Stimulated activated CD4-positive, alpha-beta T cell treated with anti-CD3 and anti-CD28 coated beads, Interleukin-12 subunit alpha, Interleukin-12 subunit beta, amount 100 ng/mL, for 4 hours (primary cell): ENCODE measurements at regions not wholly inside any gene's neighbourhood (a gene's known extent, or its start where the extent isn't known, plus 50 kb on each side); places are given as distances from the start of the nearest gene placed in this dataset.

Source experiments
- DNase-seq: peaks from one replicate; pipeline ENCODE4 v3.0.0-alpha.2; 2020

GRCh38 chr14:62308316-62308715 lies 546.1 kb downstream of the SNAPC1 start:
- DNase-seq = no peak

DNA sequence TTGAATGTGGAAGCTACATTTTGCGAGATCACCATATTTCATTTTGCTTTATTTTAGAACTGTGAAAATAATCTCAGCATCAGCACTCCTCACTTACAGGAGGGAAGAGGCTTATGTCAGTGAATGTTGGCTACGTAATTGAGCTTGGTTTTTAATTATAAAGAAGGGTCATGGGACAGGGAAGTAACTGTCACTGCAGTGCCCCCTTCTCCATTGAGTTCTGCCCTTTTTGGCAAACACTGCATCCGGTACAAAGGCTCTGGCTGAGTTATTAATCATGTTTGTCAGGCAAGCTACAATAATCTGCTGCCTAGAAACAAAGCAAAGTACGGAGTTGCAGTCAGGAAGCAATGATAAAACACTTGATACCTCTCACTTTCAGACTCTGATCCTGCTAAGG lies 546.7 kb downstream of the SNAPC1 start:
- DNase-seq = no peak

DNA sequence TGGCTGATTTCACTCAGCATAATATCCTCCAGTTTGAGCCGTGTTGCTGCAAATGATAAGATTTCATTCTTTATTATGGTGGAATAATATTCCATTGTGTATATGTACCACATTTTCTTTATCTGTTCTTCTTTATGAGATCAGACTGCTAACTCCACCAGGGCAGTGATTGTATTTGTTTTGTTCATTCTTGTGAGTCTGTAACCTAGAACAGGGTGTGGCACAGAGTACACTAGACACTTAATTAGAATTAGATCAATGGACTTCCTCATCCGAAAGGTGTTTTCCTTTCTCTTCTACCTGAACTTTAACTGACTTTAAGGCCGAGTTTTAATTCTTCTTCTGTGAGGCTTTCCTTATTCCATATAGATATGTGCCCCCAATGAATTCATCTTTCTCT lies 551.0 kb downstream of the SNAPC1 start:
- no peak for DNase-seq

GRCh38 chr14:62314221-62314620 lies 552.0 kb downstream of the SNAPC1 start:
- no peak for DNase-seq

- no peak for DNase-seq
Measured at GRCh38 chr14:62314871-62315270, 552.7 kb downstream of the SNAPC1 start.

DNA sequence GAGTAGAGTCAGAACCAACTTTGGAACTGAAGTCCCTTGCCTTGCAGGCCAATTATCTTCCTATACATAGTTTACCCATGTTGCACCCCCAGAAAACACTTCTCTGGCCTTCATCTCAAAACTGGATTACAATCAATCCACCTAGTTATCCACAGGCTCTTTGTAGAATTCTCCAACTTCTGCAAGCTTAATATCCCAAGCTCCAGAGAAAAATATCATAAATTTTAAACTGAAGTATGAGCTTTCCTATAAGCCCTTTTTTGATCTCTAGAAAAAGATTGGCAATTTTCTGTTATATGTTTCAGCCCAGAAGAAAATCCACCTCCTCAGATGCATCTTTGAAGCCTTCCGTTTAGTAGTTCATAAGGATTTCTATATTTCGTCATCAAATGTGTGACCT lies 553.4 kb downstream of the SNAPC1 start:
- DNase-seq = no peak

DNA sequence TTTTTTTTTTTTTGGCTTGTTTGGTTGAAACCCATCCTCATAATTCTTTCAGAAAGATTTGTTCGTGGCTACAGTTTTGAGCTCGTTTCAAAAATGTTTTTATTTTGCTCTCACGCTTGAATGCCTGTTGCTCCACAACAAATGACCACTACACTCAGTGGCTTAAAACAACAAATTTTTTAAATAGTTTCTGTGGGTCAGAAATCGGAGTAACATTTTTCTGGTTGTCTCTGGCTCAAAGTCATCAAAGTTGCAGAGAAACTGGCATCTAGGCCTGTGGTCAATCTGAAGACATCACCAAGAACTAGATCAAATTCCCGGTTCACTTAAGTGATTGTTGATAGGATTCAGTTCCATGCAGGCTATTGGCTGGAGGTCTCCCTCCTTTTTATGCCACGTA lies 560.0 kb downstream of the SNAPC1 start:
- DNase-seq = no peak

GRCh38 chr14:62329427-62329826 lies 567.2 kb downstream of the SNAPC1 start:
- DNase-seq = no peak

DNA sequence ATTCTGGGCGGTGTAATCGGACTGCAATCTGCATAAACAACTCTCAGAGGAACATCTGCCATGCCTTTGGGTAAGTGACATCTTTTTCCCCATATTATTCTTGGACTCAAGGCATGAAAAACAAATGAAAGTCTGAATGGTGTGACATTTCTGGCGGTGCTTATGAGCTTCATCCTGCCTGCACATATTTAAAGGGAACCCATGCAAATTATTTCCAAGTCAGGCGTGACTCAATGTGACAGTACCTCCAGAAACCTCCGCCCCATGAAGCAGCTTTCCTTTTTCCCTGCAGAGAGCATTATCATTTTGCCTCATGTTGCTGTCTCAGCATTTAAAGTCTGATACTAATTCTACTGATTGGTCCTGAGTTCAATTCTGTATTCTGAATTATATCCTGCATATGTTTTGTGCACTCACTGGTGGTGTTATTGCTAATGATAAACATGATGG lies 585.4 kb downstream of the SNAPC1 start:
- DNase-seq = no peak

DNA sequence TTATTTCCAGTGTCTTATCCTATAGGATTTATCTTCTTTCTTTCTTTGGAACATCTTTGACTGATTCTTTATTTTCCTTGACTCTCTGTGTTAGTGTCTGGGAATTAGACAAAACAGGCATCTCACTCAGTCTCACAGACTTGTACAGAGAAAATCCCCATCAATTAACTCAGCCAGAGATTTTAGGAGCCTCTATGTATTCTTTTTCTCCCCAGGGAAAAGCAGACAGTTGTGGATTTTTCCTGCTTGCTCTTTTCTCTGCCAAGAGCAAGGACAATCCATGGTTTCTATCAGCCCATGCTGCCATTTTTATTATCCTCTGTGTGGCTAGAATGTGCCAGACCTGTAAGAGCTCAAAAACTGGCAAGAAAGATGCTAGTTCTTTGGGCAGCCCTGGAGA lies 595.1 kb downstream of the SNAPC1 start:
- no peak for DNase-seq

DNA sequence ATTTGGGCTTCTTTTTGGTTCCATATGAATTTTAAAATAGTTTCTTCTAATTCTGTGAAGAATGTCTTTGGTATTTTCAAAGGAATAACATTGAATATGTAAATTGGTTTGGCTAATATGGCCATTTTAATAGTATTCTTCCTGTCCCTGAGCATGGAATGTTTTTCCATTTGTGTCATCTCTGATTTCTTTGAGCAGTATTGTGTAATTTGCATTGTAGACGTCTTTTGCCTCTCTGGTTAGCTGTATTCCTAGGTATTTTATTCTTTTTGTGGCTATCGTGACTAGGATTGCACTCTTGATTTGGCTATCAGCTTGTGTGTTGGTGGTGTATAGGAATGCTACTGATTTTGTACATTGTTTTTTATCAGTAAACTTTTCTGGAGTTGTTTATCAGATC lies 601.9 kb downstream of the SNAPC1 start:
- no peak for DNase-seq

DNA sequence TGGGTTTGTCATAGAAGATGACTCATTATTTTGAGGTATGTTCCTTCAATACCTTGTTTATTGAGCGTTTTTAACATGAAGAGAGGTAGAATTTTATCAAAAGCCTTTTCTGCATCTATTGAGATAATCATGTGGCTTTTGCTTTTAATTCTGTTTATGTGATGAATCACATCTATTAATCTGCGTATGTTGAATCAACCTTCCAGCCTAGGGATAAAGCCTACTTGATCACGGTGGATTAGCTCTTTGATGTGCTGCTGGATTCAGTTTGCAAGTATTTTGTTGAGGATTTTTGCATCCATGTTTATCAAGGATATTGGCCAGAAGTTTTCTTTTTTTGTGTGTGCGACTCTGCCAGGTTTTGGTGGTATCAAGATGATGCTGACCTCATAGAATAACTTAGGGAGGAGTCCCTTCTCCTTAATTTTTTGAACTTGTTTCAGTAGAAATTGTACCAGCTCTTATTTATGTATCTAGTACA lies 602.6 kb downstream of the SNAPC1 start:
- DNase-seq = no peak

GRCh38 chr14:62369919-62370560 lies 607.8 kb downstream of the SNAPC1 start:
- DNase-seq = no peak

GRCh38 chr14:62373944-62374343 lies 611.7 kb downstream of the SNAPC1 start:
- DNase-seq = no peak

DNA sequence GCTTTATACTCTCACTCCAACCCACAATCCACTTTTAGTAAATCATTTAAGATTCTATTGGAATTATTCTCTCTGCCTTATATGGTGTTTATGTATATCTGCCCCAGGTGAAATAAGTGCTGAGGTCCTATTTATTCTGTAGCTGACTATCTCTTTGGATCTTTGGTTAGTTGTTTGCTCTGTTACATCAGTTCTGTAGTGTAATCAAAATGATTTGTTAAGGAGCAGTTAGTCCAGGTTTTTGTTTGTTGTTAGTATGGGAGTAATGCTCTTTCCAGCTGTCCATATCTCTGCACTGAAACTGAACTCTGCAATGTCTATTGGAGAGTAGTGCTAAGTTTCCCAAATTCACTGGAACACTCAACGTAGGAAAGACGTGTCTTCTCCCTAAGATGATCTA lies 615.8 kb downstream of the SNAPC1 start:
- no peak for DNase-seq

DNA sequence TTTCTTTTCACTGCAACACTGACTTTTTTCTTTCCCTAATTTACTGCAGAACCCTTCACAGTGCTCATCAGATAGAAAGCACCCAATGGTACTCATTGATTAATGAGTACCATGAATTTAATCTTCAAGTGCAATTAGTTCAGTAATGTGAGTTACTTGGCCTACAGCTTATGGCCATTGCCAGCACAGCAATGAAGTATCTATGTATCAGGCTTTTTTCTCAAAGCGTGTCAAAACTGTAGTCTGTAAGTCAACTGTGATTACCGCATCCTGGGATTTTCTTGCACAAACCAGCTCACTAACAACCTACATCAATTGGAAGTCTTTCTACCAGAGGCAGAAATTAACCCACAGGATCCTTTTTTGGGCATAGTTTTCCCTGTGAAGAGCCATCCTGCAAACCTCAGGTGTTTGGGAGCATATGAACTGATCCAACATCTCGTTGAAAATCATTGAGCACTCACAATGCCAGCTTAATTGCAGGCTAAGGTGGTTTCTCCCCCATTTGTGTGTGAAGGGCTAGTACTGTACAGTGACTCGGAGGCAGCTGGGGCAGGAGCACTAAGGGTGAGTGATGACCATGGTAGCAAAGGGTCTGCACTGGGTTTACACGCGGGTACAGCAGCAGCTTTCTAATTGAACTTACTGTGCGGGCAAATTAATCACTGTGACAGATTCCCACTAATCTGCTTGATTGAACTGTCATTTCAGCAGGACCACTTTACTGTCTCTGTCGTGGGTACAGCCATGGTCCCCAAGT lies 619.3 kb downstream of the SNAPC1 start:
- DNase-seq = no peak

GRCh38 chr14:62409169-62409568 lies 636.1 kb downstream of the KCNH5 start:
- DNase-seq = no peak

GRCh38 chr14:62409626-62410300 lies 635.5 kb downstream of the KCNH5 start:
- no peak for DNase-seq

- DNase-seq = no peak
Measured at GRCh38 chr14:62420847-62421246, 624.4 kb downstream of the KCNH5 start.

- DNase-seq = no peak
Measured at GRCh38 chr14:62428429-62429203, 616.6 kb downstream of the KCNH5 start.

- no peak for DNase-seq
Measured at GRCh38 chr14:62429683-62430082, 615.6 kb downstream of the KCNH5 start.

DNA sequence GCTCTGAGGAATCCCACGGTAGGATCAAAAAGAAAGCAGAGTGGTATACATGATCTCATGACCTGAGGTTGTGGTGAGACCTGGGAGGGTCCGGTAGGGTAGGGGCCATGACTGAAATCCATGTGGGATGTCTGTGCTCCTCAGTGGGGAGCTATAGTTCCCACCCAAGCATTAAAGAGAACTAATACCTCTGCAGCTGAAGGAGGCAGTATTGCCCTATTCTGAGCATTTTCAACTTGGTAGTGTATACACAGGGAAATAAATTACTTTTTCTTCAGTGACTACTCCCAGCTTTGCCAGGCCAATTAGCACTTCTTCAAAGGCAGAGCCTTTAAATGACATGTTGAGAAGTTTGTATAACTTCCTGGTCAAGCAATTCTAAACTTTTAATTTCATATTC lies 613.8 kb downstream of the KCNH5 start:
- DNase-seq = no peak

DNA sequence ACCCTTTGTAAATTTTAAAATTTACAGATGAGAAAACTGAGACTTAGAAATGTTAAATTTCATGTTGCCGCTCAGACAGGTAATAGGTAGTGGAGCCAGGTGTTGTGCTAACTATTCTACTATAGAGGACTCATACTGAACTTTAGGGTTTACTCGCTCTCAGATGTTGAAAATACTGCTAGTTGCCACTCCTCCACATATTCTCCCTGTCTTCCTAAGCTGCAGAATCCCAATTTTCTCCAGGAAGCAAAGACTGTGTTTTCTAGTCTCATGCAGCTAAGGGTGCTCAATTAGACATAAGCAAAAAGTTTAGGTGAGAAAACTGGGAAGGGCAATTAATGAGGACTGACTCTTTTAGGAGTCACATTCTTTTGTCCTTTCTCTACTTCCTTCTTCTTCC lies 612.3 kb downstream of the KCNH5 start:
- DNase-seq = no peak
